Heart left ventricle (tissue), 13 donors: ENCODE measurements at regions not wholly inside any gene's neighbourhood (a gene's known extent, or its start where the extent isn't known, plus 50 kb on each side); places are given as distances from the start of the nearest gene placed in this dataset.

Source experiments
- POLR2A ChIP-seq, 2 donors: fragments of 450-650 bp; IDR thresholded peaks; one replicate each; pipeline ENCODE4 v1.6.1; 2017; ENCODE audit warnings: antibody characterized with exemption in 2 of 2, mild to moderate bottlenecking in 2 of 2, moderate library complexity in 2 of 2
- TF ChIP-seq, protein P1 (sequence below), 12 donors: fragments of 200-600 bp; sonication (generic) in 4 of 12; IDR thresholded peaks; one replicate each; pipeline versions ENCODE4 v1.5.0 to v1.8.0; 2018 to 2022; ENCODE audit warnings: antibody characterized with exemption in 12 of 12, mild to moderate bottlenecking in 5 of 12
- donor health status: ischemic (EF 13 %, LVEDD 7.1; RV severe dilation, severe dysfunction).
- donor health status: DM: no; HTN: yes; CAD: no.
- donor health status: DM: no; HTN: no; CAD: no.
- donor health status: ischemic (EF 25% LVEDD 6.9; RV normal size, moderate dysfunction).
- donor health status: ischemic (EF 25% LVEDD 5.7; RV mildly dilated, moderate dysfunction).
- donor health status: ischemic (EF 35%, LVEDD 5.7; RV mildly dilated, moderate dysfunction).
- donor health status: nonischemic (EF 11% LVEDD 7.7; RV severe dilation, severe dysfunction).
- donor health status: DM: yes; HTN: yes; CAD: no.
- donor health status: PGD.
- donor health status: ischemic (EF 29% LVEDD 5.4; RV normal size, mild dysfunction).
- donor health status: nonischemic (EF 23%, LVEDD 6.1; RV moderate dilation, normal function).

DNA sequence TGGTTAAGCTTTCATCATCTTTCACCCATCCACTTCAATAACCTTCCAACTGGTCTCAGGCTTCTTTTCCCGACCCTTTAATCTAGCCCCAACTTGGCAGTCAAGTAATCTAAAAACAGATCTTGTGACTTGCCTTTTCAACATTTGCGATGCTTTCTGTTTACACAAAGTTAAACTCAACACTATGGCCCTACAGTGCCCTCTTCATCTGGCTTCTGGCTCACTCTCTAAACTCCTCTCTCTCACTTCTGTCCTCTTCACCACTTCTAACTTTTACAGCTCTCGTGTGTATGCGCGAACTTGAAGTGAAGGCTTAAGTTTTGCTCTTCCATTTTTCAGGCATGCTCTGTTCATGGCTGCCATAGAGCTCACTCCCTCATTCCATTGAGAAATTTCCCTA lies 1122.3 kb upstream of the ADGRL2 start:
- TF ChIP-seq, protein P1, sequence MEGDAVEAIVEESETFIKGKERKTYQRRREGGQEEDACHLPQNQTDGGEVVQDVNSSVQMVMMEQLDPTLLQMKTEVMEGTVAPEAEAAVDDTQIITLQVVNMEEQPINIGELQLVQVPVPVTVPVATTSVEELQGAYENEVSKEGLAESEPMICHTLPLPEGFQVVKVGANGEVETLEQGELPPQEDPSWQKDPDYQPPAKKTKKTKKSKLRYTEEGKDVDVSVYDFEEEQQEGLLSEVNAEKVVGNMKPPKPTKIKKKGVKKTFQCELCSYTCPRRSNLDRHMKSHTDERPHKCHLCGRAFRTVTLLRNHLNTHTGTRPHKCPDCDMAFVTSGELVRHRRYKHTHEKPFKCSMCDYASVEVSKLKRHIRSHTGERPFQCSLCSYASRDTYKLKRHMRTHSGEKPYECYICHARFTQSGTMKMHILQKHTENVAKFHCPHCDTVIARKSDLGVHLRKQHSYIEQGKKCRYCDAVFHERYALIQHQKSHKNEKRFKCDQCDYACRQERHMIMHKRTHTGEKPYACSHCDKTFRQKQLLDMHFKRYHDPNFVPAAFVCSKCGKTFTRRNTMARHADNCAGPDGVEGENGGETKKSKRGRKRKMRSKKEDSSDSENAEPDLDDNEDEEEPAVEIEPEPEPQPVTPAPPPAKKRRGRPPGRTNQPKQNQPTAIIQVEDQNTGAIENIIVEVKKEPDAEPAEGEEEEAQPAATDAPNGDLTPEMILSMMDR (IDR thresholded peaks at IDR 0.05): no peak
- TF ChIP-seq POLR2A (IDR thresholded peaks at IDR 0.05): no peak
